ENCODE measurements at regions not wholly inside any gene's neighbourhood (a gene's known extent, or its start where the extent isn't known, plus 50 kb on each side); places are given as distances from the start of the nearest gene placed in this dataset.

- no peak for TF ChIP-seq SP1 (IDR thresholded peaks at IDR 0.05)
- no peak for TF ChIP-seq L3MBTL2 (conservative IDR thresholded peaks at IDR 0.05)
- no peak for TF ChIP-seq LEF1 (IDR thresholded peaks at IDR 0.05; ENCODE audit: borderline replicate concordance)
- TF ChIP-seq FOXA1 (IDR thresholded peaks at IDR 0.05), result no peak
- TF ChIP-seq BHLHE40 (IDR thresholded peaks at IDR 0.05; ENCODE audit: borderline replicate concordance), result no peak
- TF ChIP-seq ARNT (IDR thresholded peaks at IDR 0.05), result no peak
- TF ChIP-seq FOXK2 (IDR thresholded peaks at IDR 0.05), result no peak
- no peak for TF ChIP-seq PKNOX1 (IDR thresholded peaks at IDR 0.05)
- TF ChIP-seq HDGF (IDR thresholded peaks at IDR 0.05; ENCODE audit: borderline replicate concordance), result no peak
- no peak for TF ChIP-seq NFRKB (IDR thresholded peaks at IDR 0.05)
- no peak for TF ChIP-seq SUZ12 (IDR thresholded peaks at IDR 0.05)
These were observed 59.1 kb upstream of the UBE3A start for GRCh38 chr15:25497934-25498333.
